Gastrocnemius medialis (tissue), 4 donors: ENCODE measurements at regions not wholly inside any gene's neighbourhood (a gene's known extent, or its start where the extent isn't known, plus 50 kb on each side); places are given as distances from the start of the nearest gene placed in this dataset.

Experiments used
- ATAC-seq, 2 donors: fragments of 150-250 bp; one replicate each; pipeline ENCODE4 v1.9.1; 2016
- DNase-seq, 2 donors: peaks; one replicate each; pipeline ENCODE4 v3.0.0-alpha.2; 2019
- H3K27ac ChIP-seq, 4 donors: fragments of 200-600 bp; sonication (generic); 1 replicate in 1 of 4; 2 replicates in 3 of 4; pipeline ENCODE4 v1.5.1; 2016 to 2018; ENCODE audit warnings: mild to moderate bottlenecking in 2 of 4, moderate library complexity in 1 of 4
- H3K27me3 ChIP-seq, 3 donors: fragments of 200-600 bp; sonication (generic) in 2 of 3; 1 replicate in 1 of 3; 2 replicates in 2 of 3; pipeline versions ENCODE4 v1.5.1 to v1.6.0; 2016 to 2019; ENCODE audit warnings: mild to moderate bottlenecking in 1 of 3, moderate library complexity in 1 of 3
- H3K36me3 ChIP-seq, 2 donors: fragments of 200-600 bp; sonication (generic) in 1 of 2; one replicate each; pipeline ENCODE4 v1.5.1; 2017 to 2018
- H3K4me1 ChIP-seq, 2 donors: fragments of 200-600 bp; sonication (generic) in 1 of 2; one replicate each; pipeline ENCODE4 v1.5.1; 2016 to 2017; ENCODE audit warnings: mild to moderate bottlenecking in 2 of 2
- H3K4me3 ChIP-seq, 4 donors: fragments of 200-600 bp; sonication (generic) in 3 of 4; 1 replicate in 1 of 4; 2 replicates in 3 of 4; pipeline ENCODE4 v1.5.1; 2016 to 2019; ENCODE audit warnings: mild to moderate bottlenecking in 2 of 4
- H3K9me3 ChIP-seq, 3 donors: fragments of 200-600 bp; sonication (generic) in 2 of 3; 1 replicate in 1 of 3; 2 replicates in 2 of 3; pipeline ENCODE4 v1.5.1; 2016 to 2019
- POLR2A ChIP-seq, 2 donors: fragments of 450-650 bp; IDR thresholded peaks; one replicate each; pipeline ENCODE4 v1.6.1; 2017; ENCODE audit warnings: antibody characterized with exemption in 2 of 2, mild to moderate bottlenecking in 2 of 2, moderate library complexity in 2 of 2
- in situ Hi-C, 4 donors: fragments of 200-750 bp; cut with MboI; loops; one replicate each; pipeline versions ENCODE4 v1.15.0 to v1.8.0; 2017; ENCODE audit warnings: low sequenced_read_pairs in 4 of 4
- intact Hi-C: fragments of 100-400 bp; cut with DNase I; formaldehyde crosslinking; loops from one replicate; pipeline ENCODE4 v1.15.1; 2023; ENCODE audit warnings: low total_unique reads
- TF ChIP-seq, protein P1 (sequence below), 5 experiments: fragments of 450-650 bp in 3 of 5; fragments of 200-600 bp in 2 of 5; sonication (generic) in 2 of 5; IDR thresholded peaks in 4 of 5; conservative IDR thresholded peaks in 1 of 5; 1 replicate in 4 of 5; 2 replicates in 1 of 5; pipeline ENCODE4 v1.5.1; 2016 to 2019; ENCODE audit warnings: antibody characterized with exemption in 5 of 5, mild to moderate bottlenecking in 3 of 5, moderate library complexity in 3 of 5

DNA sequence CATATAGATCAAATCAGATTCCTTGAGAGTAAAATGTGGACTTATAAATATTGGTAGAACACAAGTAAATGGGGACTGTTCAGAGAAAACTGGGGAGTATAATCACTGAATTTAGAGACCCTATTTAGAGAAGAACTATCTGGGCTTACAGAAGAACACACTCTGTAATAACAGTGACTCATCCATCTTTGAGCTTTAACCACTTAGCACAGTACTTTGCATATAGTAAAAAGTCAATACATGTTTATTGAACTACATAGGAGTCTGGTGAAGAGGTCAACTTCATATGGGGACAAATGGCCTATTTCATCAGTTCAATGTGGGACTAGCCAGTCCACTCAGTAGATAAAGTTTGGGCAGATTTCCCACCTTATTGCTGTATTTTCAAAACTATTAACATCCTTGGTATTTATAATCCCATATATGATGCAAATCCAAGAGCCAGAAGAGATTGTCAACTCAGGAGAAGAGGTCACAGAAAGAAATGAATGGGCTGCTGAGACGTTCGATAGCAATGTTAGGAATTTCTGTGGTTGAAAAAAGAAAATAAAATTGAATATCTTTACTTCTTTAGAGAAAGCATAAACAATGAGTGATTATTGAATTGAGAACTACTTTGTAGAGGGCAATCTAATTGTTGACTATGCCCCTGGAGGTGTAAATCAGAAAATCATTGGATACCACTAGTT is 119.3 kb upstream of the CACNA2D1 start:
- TF ChIP-seq POLR2A (IDR thresholded peaks at IDR 0.05): no peak
- no peak overlapping the region for H3K27ac ChIP-seq
- no peaks in the 10 kb centered on the region for H3K9me3 ChIP-seq
- DNase-seq: no peak
- intact Hi-C loops (no loop called here), in situ Hi-C loops (no loop called here)
- no peaks in the 10 kb centered on the region for H3K27me3 ChIP-seq
- no peaks in the 10 kb centered on the region for H3K36me3 ChIP-seq
- H3K4me1 ChIP-seq: peaks cover 9 to 12% of the 10 kb centered on the region in 2 donors
- H3K4me3 ChIP-seq: no peak overlapping the region
- no peak for ATAC-seq

DNA sequence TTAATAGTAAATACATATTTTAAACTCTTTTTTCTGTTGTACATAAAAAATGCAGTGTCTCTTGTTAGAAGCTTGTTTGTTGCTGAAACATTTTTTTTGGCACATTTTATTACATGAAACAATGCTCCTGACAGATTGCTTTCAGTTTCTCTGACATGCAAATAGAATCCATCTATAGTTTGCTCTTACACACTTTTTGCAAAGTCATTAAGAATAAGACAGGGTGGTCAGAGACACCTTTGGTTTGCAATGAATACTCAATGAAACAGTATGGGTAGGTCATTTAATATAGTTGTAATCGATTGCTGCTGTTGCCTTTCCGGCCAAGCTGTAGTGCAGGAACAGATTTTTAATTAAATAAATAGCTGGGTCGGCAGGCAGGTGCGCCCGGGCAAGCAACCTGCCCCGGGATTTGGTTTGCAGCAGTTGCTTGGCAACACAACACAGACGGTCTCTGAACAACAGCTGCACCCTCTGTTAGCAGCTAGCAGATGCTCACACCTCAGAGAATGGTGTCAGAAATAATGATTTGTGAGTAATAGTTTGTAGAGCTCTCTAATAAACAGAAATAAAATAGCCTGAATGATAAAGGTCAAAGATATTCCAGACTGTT is 115.7 kb upstream of the CACNA2D1 start:
- in situ Hi-C loops: no loop called here
- TF ChIP-seq, protein P1, sequence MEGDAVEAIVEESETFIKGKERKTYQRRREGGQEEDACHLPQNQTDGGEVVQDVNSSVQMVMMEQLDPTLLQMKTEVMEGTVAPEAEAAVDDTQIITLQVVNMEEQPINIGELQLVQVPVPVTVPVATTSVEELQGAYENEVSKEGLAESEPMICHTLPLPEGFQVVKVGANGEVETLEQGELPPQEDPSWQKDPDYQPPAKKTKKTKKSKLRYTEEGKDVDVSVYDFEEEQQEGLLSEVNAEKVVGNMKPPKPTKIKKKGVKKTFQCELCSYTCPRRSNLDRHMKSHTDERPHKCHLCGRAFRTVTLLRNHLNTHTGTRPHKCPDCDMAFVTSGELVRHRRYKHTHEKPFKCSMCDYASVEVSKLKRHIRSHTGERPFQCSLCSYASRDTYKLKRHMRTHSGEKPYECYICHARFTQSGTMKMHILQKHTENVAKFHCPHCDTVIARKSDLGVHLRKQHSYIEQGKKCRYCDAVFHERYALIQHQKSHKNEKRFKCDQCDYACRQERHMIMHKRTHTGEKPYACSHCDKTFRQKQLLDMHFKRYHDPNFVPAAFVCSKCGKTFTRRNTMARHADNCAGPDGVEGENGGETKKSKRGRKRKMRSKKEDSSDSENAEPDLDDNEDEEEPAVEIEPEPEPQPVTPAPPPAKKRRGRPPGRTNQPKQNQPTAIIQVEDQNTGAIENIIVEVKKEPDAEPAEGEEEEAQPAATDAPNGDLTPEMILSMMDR (IDR thresholded peaks at IDR 0.05 in 4 of 5, conservative IDR thresholded peaks at IDR 0.05 in 1 of 5): no peak
- TF ChIP-seq POLR2A (IDR thresholded peaks at IDR 0.05): no peak
- ATAC-seq (peak in 1 of 2 donors; percentile 61), DNase-seq (no peak)
- Histone ChIP-seq H3K4me3 (peak overlapping the region in 2 of 4 donors; percentile 4 to 24), H3K36me3 (no peaks in the 10 kb centered on the region), H3K9me3 (no peaks in the 10 kb centered on the region), H3K27me3 (no peaks in the 10 kb centered on the region), H3K27ac (no peak overlapping the region), H3K4me1 (peaks cover 0 to 4% of the 10 kb centered on the region in 2 donors)
- intact Hi-C loops: no loop called here

DNA sequence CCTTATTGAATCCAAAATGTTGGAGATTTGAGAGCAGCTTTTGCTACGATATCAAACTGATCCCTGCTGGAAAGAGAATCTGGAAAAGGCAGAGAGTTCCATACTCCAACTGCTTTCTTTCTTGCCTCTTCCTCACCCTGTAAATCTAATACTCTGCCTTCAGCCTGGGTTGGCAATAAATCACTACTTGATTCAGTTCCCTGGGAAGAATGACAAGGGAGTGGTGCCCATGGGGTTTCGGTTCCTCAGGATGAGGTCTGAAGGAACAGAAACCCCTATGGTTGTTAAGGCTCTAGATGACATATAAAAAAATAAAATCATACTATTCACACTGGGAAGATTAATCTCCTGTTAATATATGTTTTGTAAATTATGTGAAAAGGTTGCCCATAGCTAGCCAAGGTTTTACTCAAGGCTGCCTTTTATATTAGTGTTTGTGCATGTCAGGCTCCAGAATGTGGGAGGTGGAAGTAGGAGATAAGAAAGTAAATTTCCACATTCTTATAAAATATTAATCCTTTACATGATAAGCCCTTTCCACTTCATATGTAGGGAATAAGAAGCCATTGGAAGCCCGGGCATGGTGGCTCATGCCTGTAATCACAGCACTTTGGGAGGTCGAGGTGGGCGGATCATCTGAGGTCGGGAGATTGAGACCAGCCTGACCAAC is 106.2 kb upstream of the CACNA2D1 start:
- no peak for DNase-seq
- Histone ChIP-seq H3K9me3 (no peaks in the 10 kb centered on the region), H3K27me3 (no peaks in the 10 kb centered on the region), H3K4me3 (no peak overlapping the region), H3K27ac (no peak overlapping the region), H3K4me1 (peaks cover 0 to 6% of the 10 kb centered on the region in 2 donors), H3K36me3 (no peaks in the 10 kb centered on the region)
- ATAC-seq: no peak
- TF ChIP-seq, protein P1 (IDR thresholded peaks at IDR 0.05 in 4 of 5, conservative IDR thresholded peaks at IDR 0.05 in 1 of 5): no peak
- no peak for TF ChIP-seq POLR2A (IDR thresholded peaks at IDR 0.05)
- intact Hi-C loops (no loop called here), in situ Hi-C loops (no loop called here)

DNA sequence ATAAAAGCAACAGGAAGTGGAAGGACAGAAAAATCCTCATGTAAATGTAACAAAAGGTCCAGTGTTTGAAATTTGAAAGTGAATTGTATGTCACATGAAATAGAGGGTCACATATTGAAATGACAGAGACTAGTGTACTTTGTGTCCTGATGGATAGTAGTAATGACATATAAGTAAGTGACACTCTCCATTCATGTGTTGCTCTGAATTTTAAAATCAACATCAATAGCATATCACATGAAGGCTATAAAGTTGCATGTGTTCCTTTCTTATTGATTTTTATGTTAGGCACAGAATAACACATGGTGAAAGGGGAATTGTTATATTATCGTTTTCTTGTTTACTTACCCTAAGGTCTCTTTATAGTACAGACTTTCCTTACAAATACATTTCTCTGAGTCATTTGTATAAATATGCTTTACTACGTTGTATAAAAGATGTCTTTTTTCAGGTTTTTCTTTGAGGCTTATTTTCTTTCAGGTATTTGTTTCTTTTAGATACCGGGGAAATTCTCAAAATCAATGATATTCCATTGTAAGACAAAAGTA is 104.6 kb upstream of the CACNA2D1 start:
- Histone ChIP-seq H3K27me3 (no peaks in the 10 kb centered on the region), H3K4me1 (peaks cover 0 to 6% of the 10 kb centered on the region in 2 donors), H3K36me3 (no peaks in the 10 kb centered on the region), H3K9me3 (no peaks in the 10 kb centered on the region), H3K4me3 (no peak overlapping the region), H3K27ac (no peak overlapping the region)
- in situ Hi-C loops: no loop called here
- intact Hi-C loops: no loop called here
- ATAC-seq: no peak
- DNase-seq: no peak
- TF ChIP-seq, protein P1 (IDR thresholded peaks at IDR 0.05 in 4 of 5, conservative IDR thresholded peaks at IDR 0.05 in 1 of 5): no peak
- TF ChIP-seq POLR2A (IDR thresholded peaks at IDR 0.05): no peak

DNA sequence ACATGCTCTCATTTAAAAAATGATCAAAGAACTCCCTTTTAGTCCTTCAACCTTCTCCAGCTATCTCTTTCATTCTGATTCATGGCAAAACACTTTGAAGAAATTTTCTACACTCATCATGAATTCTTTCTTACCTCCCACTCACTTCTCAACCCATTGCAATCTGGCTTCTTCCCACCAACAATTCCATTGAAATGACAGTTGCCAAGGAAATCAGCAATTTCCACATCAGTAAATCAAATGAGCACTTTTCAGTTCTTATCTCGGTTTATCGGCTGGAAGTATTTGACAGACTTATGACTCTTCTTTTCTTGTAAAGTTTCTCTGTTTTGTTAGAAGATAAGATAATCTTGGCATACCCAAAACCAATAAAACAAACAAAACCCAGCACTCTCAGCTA is 99.1 kb upstream of the CACNA2D1 start:
- no peak overlapping the region for H3K27ac ChIP-seq
- H3K36me3 ChIP-seq: no peaks in the 10 kb centered on the region
- TF ChIP-seq POLR2A (IDR thresholded peaks at IDR 0.05): no peak
- TF ChIP-seq, protein P1 (IDR thresholded peaks at IDR 0.05 in 4 of 5, conservative IDR thresholded peaks at IDR 0.05 in 1 of 5): no peak
- no peaks in the 10 kb centered on the region for H3K4me1 ChIP-seq
- in situ Hi-C loops (no loop called here), intact Hi-C loops (no loop called here)
- no peaks in the 10 kb centered on the region for H3K9me3 ChIP-seq
- ATAC-seq (no peak), DNase-seq (no peak)
- H3K27me3 ChIP-seq: no peaks in the 10 kb centered on the region
- no peak overlapping the region for H3K4me3 ChIP-seq
